ENCODE measurements at regions not wholly inside any gene's neighbourhood (a gene's known extent, or its start where the extent isn't known, plus 50 kb on each side); places are given as distances from the start of the nearest gene placed in this dataset.

GRCh38 chr2:139876321-139876720, 1096.1 kb upstream of the NXPH2 start:
- TF ChIP-seq FOXM1 (IDR thresholded peaks at IDR 0.05; ENCODE audit: borderline replicate concordance, low read depth) (no peak), TAF1 (IDR thresholded peaks at IDR 0.05; ENCODE audit: low read depth) (no peak)

GRCh38 chr2:139872503-139872902, 1092.3 kb upstream of the NXPH2 start:
- TF ChIP-seq ZBTB7A (IDR thresholded peaks at IDR 0.05; ENCODE audit: low read depth) (no peak), TCF12 (IDR thresholded peaks at IDR 0.05; ENCODE audit: low read depth) (no peak), TAF1 (IDR thresholded peaks at IDR 0.05; ENCODE audit: low read depth) (no peak), NFIC (IDR thresholded peaks at IDR 0.05) (no peak), REST (IDR thresholded peaks at IDR 0.05; ENCODE audit: low read depth) (no peak), YY1 (IDR thresholded peaks at IDR 0.05; ENCODE audit: low read depth) (no peak), CEBPB (IDR thresholded peaks at IDR 0.05) (no peak), EGR1 (IDR thresholded peaks at IDR 0.05) (no peak), TEAD4 (IDR thresholded peaks at IDR 0.05) (no peak), MAX (IDR thresholded peaks at IDR 0.05) (no peak), FOXM1 (IDR thresholded peaks at IDR 0.05; ENCODE audit: borderline replicate concordance, low read depth) (no peak), CREB1 (IDR thresholded peaks at IDR 0.05; ENCODE audit: low read depth) (no peak), EP300 (IDR thresholded peaks at IDR 0.05; ENCODE audit: borderline replicate concordance) (no peak), RAD21 (IDR thresholded peaks at IDR 0.05; ENCODE audit: low read depth) (no peak), USF1 (IDR thresholded peaks at IDR 0.05) (no peak)

GRCh38 chr2:139872032-139872431, 1091.8 kb upstream of the NXPH2 start:
- TF ChIP-seq CEBPB (IDR thresholded peaks at IDR 0.05) (no peak), REST (IDR thresholded peaks at IDR 0.05; ENCODE audit: low read depth) (no peak), EP300 (IDR thresholded peaks at IDR 0.05; ENCODE audit: borderline replicate concordance) (no peak), ZBTB7A (IDR thresholded peaks at IDR 0.05; ENCODE audit: low read depth) (no peak), TAF1 (IDR thresholded peaks at IDR 0.05; ENCODE audit: low read depth) (no peak), RAD21 (IDR thresholded peaks at IDR 0.05; ENCODE audit: low read depth) (no peak), CREB1 (IDR thresholded peaks at IDR 0.05; ENCODE audit: low read depth) (no peak), NFIC (IDR thresholded peaks at IDR 0.05) (no peak), YY1 (IDR thresholded peaks at IDR 0.05; ENCODE audit: low read depth) (no peak), USF1 (IDR thresholded peaks at IDR 0.05) (no peak), MAX (IDR thresholded peaks at IDR 0.05) (no peak), TEAD4 (IDR thresholded peaks at IDR 0.05) (no peak), EGR1 (IDR thresholded peaks at IDR 0.05) (no peak), FOXM1 (IDR thresholded peaks at IDR 0.05; ENCODE audit: borderline replicate concordance, low read depth) (no peak)

GRCh38 chr2:139867601-139868226, 1087.5 kb upstream of the NXPH2 start:
- TF ChIP-seq ZBTB7A (IDR thresholded peaks at IDR 0.05; ENCODE audit: low read depth) (no peak), EGR1 (IDR thresholded peaks at IDR 0.05) (no peak), USF1 (IDR thresholded peaks at IDR 0.05) (no peak), CEBPB (IDR thresholded peaks at IDR 0.05) (no peak), NFIC (IDR thresholded peaks at IDR 0.05) (no peak), MAX (IDR thresholded peaks at IDR 0.05) (no peak), EP300 (IDR thresholded peaks at IDR 0.05; ENCODE audit: borderline replicate concordance) (no peak), YY1 (IDR thresholded peaks at IDR 0.05; ENCODE audit: low read depth) (no peak), REST (IDR thresholded peaks at IDR 0.05; ENCODE audit: low read depth) (no peak), FOXM1 (IDR thresholded peaks at IDR 0.05; ENCODE audit: borderline replicate concordance, low read depth) (no peak), TEAD4 (IDR thresholded peaks at IDR 0.05) (no peak), CREB1 (IDR thresholded peaks at IDR 0.05; ENCODE audit: low read depth) (no peak), RAD21 (IDR thresholded peaks at IDR 0.05; ENCODE audit: low read depth) (no peak), TAF1 (IDR thresholded peaks at IDR 0.05; ENCODE audit: low read depth) (no peak), TCF12 (IDR thresholded peaks at IDR 0.05; ENCODE audit: low read depth) (no peak)

Measured in Ishikawa (cell line).